Stomach (tissue), 8 donors: ENCODE measurements at regions not wholly inside any gene's neighbourhood (a gene's known extent, or its start where the extent isn't known, plus 50 kb on each side); places are given as distances from the start of the nearest gene placed in this dataset.
"Not testable (repeated sequence)": the region's sequence is repeated elsewhere in the genome, so short reads cannot be mapped to it uniquely, and the experiment has no call there.

ENCODE experiments used
- DNase-seq, 2 donors: peaks; one replicate each; pipeline versions ENCODE4 v3.0.0 to v3.0.0-alpha.2; 2013 to 2019
- H3K27ac ChIP-seq, 5 donors: fragments of 200-600 bp in 4 of 5; sonication (generic) in 4 of 5; one replicate each; pipeline ENCODE4 v1.5.1; 2013 to 2019; ENCODE audit warnings: mild to moderate bottlenecking in 1 of 5, moderate library complexity in 1 of 5
- H3K27me3 ChIP-seq, 3 donors: fragments of 200-600 bp; sonication (generic); one replicate each; pipeline ENCODE4 v1.5.1; 2017 to 2019; ENCODE audit warnings: mixed run types in 1 of 3
- H3K36me3 ChIP-seq, 4 donors: fragments of 200-600 bp; sonication (generic); 1 replicate in 3 of 4; 2 replicates in 1 of 4; pipeline ENCODE4 v1.5.1; 2016 to 2019
- H3K4me1 ChIP-seq, 4 donors: fragments of 200-600 bp; sonication (generic); one replicate each; pipeline ENCODE4 v1.5.1; 2016 to 2019
- H3K4me3 ChIP-seq, 4 donors: fragments of 200-600 bp; sonication (generic) in 3 of 4; one replicate each; pipeline ENCODE4 v1.5.1; 2016 to 2019; ENCODE audit warnings: mild to moderate bottlenecking in 1 of 4
- H3K9me3 ChIP-seq, 4 donors: fragments of 200-600 bp; sonication (generic); one replicate each; pipeline ENCODE4 v1.5.1; 2016 to 2019
- CTCF ChIP-seq, 7 experiments: fragments of 450-650 bp in 4 of 7; fragments of 200-600 bp in 3 of 7; sonication (generic) in 3 of 7; IDR thresholded peaks; one replicate each; pipeline ENCODE4 v1.5.1; 2016 to 2019; ENCODE audit warnings: antibody characterized with exemption in 7 of 7, control low read depth in 2 of 7, mild to moderate bottlenecking in 1 of 7
- EP300 ChIP-seq: sonication (generic); formaldehyde crosslinking; IDR thresholded peaks from one replicate; pipeline ENCODE4 v1.6.1; 2017; ENCODE audit warnings: antibody characterized with exemption
- POLR2A ChIP-seq, 4 donors: fragments of 450-650 bp; IDR thresholded peaks; one replicate each; pipeline ENCODE4 v1.6.1; 2016; ENCODE audit warnings: antibody characterized with exemption in 4 of 4, control low read depth in 2 of 4, mild to moderate bottlenecking in 1 of 4, moderate library complexity in 1 of 4
- POLR2AphosphoS5 ChIP-seq, 3 donors: sonication (generic); formaldehyde crosslinking; IDR thresholded peaks; one replicate each; pipeline ENCODE4 v1.6.1; 2016; ENCODE audit warnings: antibody characterized with exemption in 3 of 3
- WGBS, 5 donors: extraction: QIAGEN DNeasy Blood & Tissue Kit in 3 of 5; methylation state at CpG; one replicate each; pipeline versions ENCODE4 v1.1.5 to v1.1.7; 2013 to 2018; 5-methylcytosine and 5-hydroxymethylcytosine counted together
- intact Hi-C: fragments of 100-400 bp; cut with DNase I; formaldehyde crosslinking; loops from one replicate; pipeline ENCODE4 v1.15.1; 2023; ENCODE audit warnings: low total_unique reads
- donor health status: healthy with polysubstance abuse.
- donor health status: Bipolar disorder and iron deficiency.
- donor health status: healthy.

DNA sequence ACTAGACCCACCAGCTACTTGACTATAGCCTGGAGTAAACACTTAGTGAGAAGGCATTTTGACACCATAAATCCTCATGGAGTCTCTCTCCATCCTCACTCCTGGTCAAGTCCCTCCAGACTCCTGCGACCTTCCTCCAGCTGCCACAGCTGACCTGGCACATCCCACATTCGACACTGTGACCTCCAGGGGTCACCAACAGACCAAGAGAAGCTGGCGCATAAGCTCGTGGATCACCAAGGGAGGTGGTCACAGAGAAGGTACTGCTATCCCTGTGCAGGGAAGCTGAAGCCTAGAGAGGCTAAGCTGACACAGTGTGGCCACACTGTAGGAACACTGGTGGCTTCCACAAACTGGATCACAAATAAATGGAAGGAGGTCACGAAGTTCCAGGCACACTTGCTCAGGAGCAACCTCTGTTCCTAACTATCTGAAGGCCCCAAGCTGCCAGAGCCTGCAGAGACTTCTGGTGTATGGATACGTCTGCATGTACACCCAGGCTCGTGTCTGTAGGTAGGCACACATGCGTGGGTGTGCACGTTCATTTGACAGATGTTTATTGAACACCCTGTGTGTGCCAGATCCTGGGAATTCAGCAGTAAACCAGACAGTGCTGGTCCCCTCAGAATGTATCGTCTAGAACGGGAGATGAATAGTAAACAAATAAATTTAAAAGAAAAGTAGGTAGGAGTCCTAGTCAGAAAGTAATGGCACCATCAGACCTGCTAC lies 104.4 kb downstream of the C5orf15 start:
- H3K36me3 ChIP-seq, result no peaks in the 10 kb centered on the region
- peaks cover 0 to 9% (median 0%) of the 10 kb centered on the region in 3 donors for H3K27me3 ChIP-seq
- WGBS, 5 donors, result 64 to 77% (median 72%) methylated on average over 11 of the region's 11 CpGs
- intact Hi-C loops, result loop anchor here (10.0 kb wide), 2 partner anchors 109 to 749 kb away; no protein-coding TSS in a partner anchor
- H3K4me3 ChIP-seq, result no peak overlapping the region
- H3K4me1 ChIP-seq, result peaks cover 0 to 2% (median 1%) of the 10 kb centered on the region in 4 donors
- H3K9me3 ChIP-seq, result no peaks in the 10 kb centered on the region
- H3K27ac ChIP-seq, result no peak overlapping the region
- TF ChIP-seq CTCF (IDR thresholded peaks at IDR 0.05) (no peak), POLR2AphosphoS5 (IDR thresholded peaks at IDR 0.05) (no peak), POLR2A (IDR thresholded peaks at IDR 0.05) (no peak), EP300 (no peak)
- DNase-seq, result no peak

GRCh38 chr5:133861161-133861737 lies 107.2 kb downstream of the C5orf15 start:
- H3K9me3 ChIP-seq, result peaks cover 0 to 10% (median 5%) of the 10 kb centered on the region in 4 donors
- no peaks in the 10 kb centered on the region for H3K4me1 ChIP-seq
- no peaks in the 10 kb centered on the region for H3K36me3 ChIP-seq
- TF ChIP-seq EP300, result no peak
- no peak for TF ChIP-seq POLR2A (IDR thresholded peaks at IDR 0.05)
- TF ChIP-seq POLR2AphosphoS5 (IDR thresholded peaks at IDR 0.05), result no peak
- no peak for TF ChIP-seq CTCF (IDR thresholded peaks at IDR 0.05)
- H3K4me3 ChIP-seq, result no peak overlapping the region
- no peak for DNase-seq
- intact Hi-C loops, result loop anchor here (10.0 kb wide), 2 partner anchors 106 to 746 kb away; no protein-coding TSS in a partner anchor
- no peaks in the 10 kb centered on the region for H3K27me3 ChIP-seq
- no peak overlapping the region for H3K27ac ChIP-seq
- 45 to 58% (median 51%) methylated on average over 9 of the region's 9 CpGs for WGBS, 5 donors

DNA sequence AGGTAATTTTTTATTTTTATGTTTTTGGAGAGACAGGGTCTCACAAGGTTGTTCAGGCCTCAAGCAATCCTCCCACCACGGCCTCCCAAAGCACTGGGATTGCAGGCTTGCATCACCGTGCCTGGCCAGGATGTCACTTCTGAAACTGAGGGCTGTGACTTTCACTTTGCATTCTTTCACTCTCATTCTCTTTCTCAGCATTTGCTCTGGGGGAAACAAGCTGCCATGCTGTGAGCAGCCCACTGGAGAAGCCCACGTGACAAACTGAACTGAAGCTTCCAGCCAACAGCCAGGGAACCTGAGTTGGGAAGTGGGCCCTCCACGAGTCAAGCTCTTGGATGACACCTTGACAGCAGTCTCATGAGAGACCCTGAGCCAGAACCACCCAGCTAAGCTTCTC lies 109.4 kb downstream of the C5orf15 start:
- intact Hi-C loops, result no loop called here
- H3K4me3 ChIP-seq, result no peak overlapping the region

GRCh38 chr5:133857595-133858313 lies 110.7 kb downstream of the C5orf15 start:
- peaks cover 0 to 10% (median 5%) of the 10 kb centered on the region in 4 donors for H3K9me3 ChIP-seq
- H3K4me1 ChIP-seq, intact Hi-C loops, H3K27ac ChIP-seq, H3K36me3 ChIP-seq, H3K27me3 ChIP-seq, H3K4me3 ChIP-seq: not testable (repeated sequence)
- WGBS, 5 donors, result 90 to 95% (median 93%) methylated on average over 23 to 44 of the region's 44 CpGs
- peak in 1 of 2 donors; percentile 17 for DNase-seq

More for the DNA sequence above, 109.4 kb downstream of the C5orf15 start:
- Histone ChIP-seq H3K4me1 (no peaks in the 10 kb centered on the region), H3K9me3 (peaks cover 0 to 10% (median 5%) of the 10 kb centered on the region in 4 donors), H3K36me3 (no peaks in the 10 kb centered on the region), H3K27ac (no peak overlapping the region), H3K27me3 (no peaks in the 10 kb centered on the region)
- peak in 1 of 2 donors; percentile 21 for DNase-seq
- TF ChIP-seq POLR2AphosphoS5 (IDR thresholded peaks at IDR 0.05), result no peak
- TF ChIP-seq POLR2A (IDR thresholded peaks at IDR 0.05), result no peak
- TF ChIP-seq CTCF (IDR thresholded peaks at IDR 0.05), result no peak
- TF ChIP-seq EP300, result no peak
- WGBS, 5 donors, result 64 to 81% (median 72%) methylated on average over 4 of the region's 4 CpGs
